ENCODE measurements at regions not wholly inside any gene's neighbourhood (a gene's known extent, or its start where the extent isn't known, plus 50 kb on each side); places are given as distances from the start of the nearest gene placed in this dataset.

- ATAC-seq (ENCODE audit: poor library complexity) (no peak), DNase-seq (no peak)
- CTCF ChIA-PET: no interaction called here
- Histone ChIP-seq H3K4me1 (ENCODE audit: insufficient read depth, low read length) (no peaks in the 10 kb centered on the region), H3K36me3 (ENCODE audit: insufficient read depth, low read length) (no peaks in the 10 kb centered on the region), H3K9me3 (ENCODE audit: control insufficient read depth in 1 of 2, insufficient read depth in 1 of 2, low read length in 2 of 2) (no peaks in the 10 kb centered on the region), H3K27ac (ENCODE audit: low read depth in 1 of 2, low read length in 2 of 2) (no peak overlapping the region), H3K27me3 (ENCODE audit: control insufficient read depth in 1 of 2, insufficient read depth in 2 of 2, low read length in 2 of 2) (no peaks in the 10 kb centered on the region), H3K4me3 (ENCODE audit: low read length) (no peak overlapping the region)
- Mint-ChIP-seq H3K9me3 (peaks cover 7% of the 10 kb centered on the region), H3K36me3 (ENCODE audit: low read depth) (no peaks in the 10 kb centered on the region), H3K4me1 (ENCODE audit: low read depth) (no peaks in the 10 kb centered on the region), H3K27ac (no peak overlapping the region), H3K27me3 (no peaks in the 10 kb centered on the region), H3K4me3 (no peak overlapping the region)
- TF ChIP-seq CTCF (IDR thresholded peaks at IDR 0.05): no peak
- POLR2A ChIA-PET: no interaction called here
- intact Hi-C loops (cut with DNase I, micrococcal nuclease): no loop called here
Measured at GRCh38 chr9:81227507-81228245, 461.7 kb downstream of the TLE1 start.

GRCh38 chr9:81225596-81225995 lies 463.8 kb downstream of the TLE1 start:
- ATAC-seq (ENCODE audit: poor library complexity) (no peak), DNase-seq (no peak)
- ChIA-PET CTCF (no interaction called here), POLR2A (no interaction called here)
- Histone ChIP-seq H3K4me1 (ENCODE audit: insufficient read depth, low read length) (no peaks in the 10 kb centered on the region), H3K4me3 (ENCODE audit: low read length) (no peak overlapping the region), H3K27ac (ENCODE audit: low read depth in 1 of 2, low read length in 2 of 2) (no peak overlapping the region), H3K27me3 (ENCODE audit: control insufficient read depth in 1 of 2, insufficient read depth in 2 of 2, low read length in 2 of 2) (no peaks in the 10 kb centered on the region), H3K36me3 (ENCODE audit: insufficient read depth, low read length) (no peaks in the 10 kb centered on the region), H3K9me3 (ENCODE audit: control insufficient read depth in 1 of 2, insufficient read depth in 1 of 2, low read length in 2 of 2) (no peaks in the 10 kb centered on the region)
- no peaks in the 10 kb centered on the region for H3K4me1 Mint-ChIP-seq (ENCODE audit: low read depth)
- no peak overlapping the region for H3K4me3 Mint-ChIP-seq
- no peaks in the 10 kb centered on the region for H3K27me3 Mint-ChIP-seq
- intact Hi-C loops (cut with DNase I, micrococcal nuclease): no loop called here
- TF ChIP-seq CTCF (IDR thresholded peaks at IDR 0.05): no peak
- H3K36me3 Mint-ChIP-seq (ENCODE audit: low read depth): no peaks in the 10 kb centered on the region
- peaks cover 7% of the 10 kb centered on the region for H3K9me3 Mint-ChIP-seq
- no peak overlapping the region for H3K27ac Mint-ChIP-seq

- ChIA-PET POLR2A (no interaction called here), CTCF (no interaction called here)
- intact Hi-C loops (cut with DNase I, micrococcal nuclease): no loop called here
- H3K9me3 ChIP-seq (ENCODE audit: control insufficient read depth in 1 of 2, insufficient read depth in 1 of 2, low read length in 2 of 2): no peaks in the 10 kb centered on the region
- Mint-ChIP-seq H3K9me3 (peaks cover 7% of the 10 kb centered on the region), H3K36me3 (ENCODE audit: low read depth) (no peaks in the 10 kb centered on the region), H3K4me3 (no peak overlapping the region), H3K27ac (no peak overlapping the region), H3K4me1 (ENCODE audit: low read depth) (no peaks in the 10 kb centered on the region), H3K27me3 (no peaks in the 10 kb centered on the region)
- no peaks in the 10 kb centered on the region for H3K27me3 ChIP-seq (ENCODE audit: control insufficient read depth in 1 of 2, insufficient read depth in 2 of 2, low read length in 2 of 2)
- TF ChIP-seq CTCF (IDR thresholded peaks at IDR 0.05): no peak
- no peaks in the 10 kb centered on the region for H3K36me3 ChIP-seq (ENCODE audit: insufficient read depth, low read length)
- ATAC-seq (ENCODE audit: poor library complexity) (no peak), DNase-seq (no peak)
- no peak overlapping the region for H3K27ac ChIP-seq (ENCODE audit: low read depth in 1 of 2, low read length in 2 of 2)
- no peak overlapping the region for H3K4me3 ChIP-seq (ENCODE audit: low read length)
- no peaks in the 10 kb centered on the region for H3K4me1 ChIP-seq (ENCODE audit: insufficient read depth, low read length)
Measured at GRCh38 chr9:81224166-81225081, 464.9 kb downstream of the TLE1 start.

All from CD4-positive, alpha-beta T cell (primary cell).